Stimulated activated CD4-positive, alpha-beta T cell treated with anti-CD3 and anti-CD28 coated beads, Interleukin-2, amount 100 ng/mL, for 24 hours (primary cell): ENCODE measurements at regions not wholly inside any gene's neighbourhood (a gene's known extent, or its start where the extent isn't known, plus 50 kb on each side); places are given as distances from the start of the nearest gene placed in this dataset.
"Not testable (repeated sequence)": the region's sequence is repeated elsewhere in the genome, so short reads cannot be mapped to it uniquely, and the experiment has no call there.

ENCODE experiments used
- DNase-seq, 2 donors: peaks; one replicate each; pipeline ENCODE4 v3.0.0-alpha.2; 2020

DNA sequence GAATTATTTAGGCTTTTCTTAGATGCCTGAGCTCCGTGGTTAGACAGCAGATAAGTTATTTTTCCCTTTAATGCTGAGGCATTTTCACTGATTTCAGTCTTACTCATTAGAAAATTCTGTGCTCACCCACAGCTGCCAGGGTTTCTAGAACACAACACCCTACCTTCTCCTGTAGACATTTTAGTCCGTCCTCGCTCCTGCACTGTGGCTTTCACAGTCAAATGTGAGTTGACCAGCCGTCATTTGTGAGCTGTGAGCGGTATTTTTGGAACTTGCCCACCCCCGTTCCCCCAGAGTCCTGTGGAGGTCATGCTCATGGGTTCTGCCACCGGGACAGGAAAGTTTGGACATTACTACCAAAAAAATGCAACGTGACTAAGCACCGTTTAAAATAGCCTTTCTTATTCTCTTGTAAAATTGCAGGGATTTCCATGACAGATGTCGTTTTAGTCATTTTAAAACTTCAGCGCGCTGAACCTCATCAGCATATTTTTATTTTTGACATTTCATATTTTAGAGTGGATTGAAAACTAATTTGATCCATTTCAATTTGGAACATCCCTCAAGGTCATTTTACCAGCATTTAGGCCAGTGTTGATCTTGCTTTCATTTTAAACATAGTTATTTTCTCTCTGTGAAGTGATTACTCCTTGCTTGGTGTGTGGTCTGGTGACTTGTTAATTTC lies 249.6 kb upstream of the PLGLB2 start:
- DNase-seq = peak; percentile 43 to 63

DNA sequence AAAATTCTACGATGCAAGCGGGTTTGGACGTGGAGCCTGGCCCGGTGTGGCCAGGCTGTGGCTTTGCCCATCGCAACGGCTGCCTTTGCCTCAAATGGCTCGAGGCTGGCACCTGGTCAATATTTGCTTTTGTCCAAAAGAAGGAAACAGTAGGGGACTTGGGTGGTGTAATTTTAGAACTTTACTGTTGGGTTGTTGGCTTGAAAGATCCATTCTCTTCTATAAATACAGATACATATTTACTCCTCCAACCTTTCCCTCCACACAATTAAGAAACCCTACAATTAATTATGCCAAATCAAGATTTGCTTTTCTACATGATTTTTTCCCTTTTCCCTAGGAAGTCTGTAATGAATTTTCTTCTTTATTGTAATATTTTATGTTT lies 249.0 kb upstream of the PLGLB2 start:
- DNase-seq = not testable (repeated sequence)

DNA sequence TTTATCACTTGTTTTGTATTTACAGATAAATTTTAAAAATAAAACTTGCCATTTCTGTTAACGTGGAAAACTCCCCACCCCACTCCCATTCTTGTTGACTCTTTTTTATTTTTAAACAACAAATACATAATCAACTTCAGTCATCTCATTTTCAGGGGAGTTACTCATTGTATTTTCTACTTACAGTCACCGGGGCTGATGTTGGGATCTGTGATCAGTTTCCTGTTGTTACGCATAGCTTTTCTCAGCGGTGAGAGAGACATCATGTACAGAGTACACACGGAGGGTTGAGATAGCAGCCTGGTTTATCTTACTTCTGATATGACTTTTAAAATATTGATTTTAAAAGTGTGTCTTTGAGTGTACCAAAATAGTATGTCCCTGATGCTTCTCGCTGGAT lies 248.0 kb upstream of the PLGLB2 start:
- not testable (repeated sequence) for DNase-seq

DNA sequence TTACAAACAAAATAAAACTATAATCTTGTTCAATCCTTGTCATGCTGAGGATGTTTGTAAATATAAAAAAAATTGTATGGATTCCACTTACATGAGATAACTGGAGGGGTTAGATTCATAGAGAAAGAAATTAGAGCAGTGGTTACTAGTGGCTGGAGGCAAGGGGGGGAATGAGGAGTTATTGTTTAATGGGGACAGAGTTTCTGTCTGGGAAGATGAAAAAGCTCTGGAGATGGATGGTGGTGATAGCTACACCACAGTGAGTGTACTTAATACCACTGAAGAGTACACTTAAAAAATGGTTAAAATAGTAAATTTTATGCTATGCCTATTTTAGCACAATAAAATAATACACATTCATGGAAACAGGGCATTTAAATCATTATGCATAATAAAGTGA lies 247.5 kb upstream of the PLGLB2 start:
- peak in 1 of 2 donors; percentile 17 for DNase-seq

DNA sequence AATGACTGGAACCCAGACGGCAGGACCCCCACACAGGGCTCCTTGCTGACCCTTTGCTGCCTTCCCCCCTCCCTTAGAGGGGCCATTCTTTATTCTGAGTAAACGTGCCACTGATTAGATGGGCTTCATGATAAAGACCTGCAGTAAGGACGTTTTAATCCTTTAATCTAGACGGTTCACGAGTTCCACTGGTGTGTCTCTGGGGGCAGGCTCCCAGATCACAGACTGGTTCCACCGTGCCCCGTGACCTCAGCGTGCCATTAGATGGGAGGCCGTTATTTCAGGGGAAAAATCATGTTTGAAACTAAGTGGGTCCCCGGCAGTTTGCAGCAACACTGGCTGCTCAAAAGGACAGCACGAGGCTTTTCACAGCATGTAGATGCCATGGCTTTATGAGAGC lies 246.9 kb upstream of the PLGLB2 start:
- peak in 1 of 2 donors; percentile 17 for DNase-seq

DNA sequence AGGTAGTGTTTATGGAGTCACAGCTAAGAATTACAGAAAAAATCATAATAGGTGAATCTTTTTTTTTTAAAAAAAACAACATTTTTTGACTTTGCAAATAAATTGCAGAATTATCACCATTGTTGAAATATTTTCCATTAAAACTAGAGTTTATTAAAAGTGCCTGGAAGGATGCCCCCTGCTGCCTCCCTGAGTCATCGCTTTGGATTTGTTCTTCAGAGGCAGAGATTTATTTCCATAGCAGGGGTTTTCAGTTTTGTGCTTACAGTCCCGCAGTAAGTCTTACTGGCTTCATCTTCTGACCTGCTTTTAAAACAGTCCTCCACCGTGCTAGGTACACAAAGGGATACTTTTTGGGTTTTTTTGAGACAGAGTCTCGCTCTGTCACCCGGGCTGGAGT lies 244.9 kb upstream of the PLGLB2 start:
- DNase-seq = peak in 1 of 2 donors; percentile 4

DNA sequence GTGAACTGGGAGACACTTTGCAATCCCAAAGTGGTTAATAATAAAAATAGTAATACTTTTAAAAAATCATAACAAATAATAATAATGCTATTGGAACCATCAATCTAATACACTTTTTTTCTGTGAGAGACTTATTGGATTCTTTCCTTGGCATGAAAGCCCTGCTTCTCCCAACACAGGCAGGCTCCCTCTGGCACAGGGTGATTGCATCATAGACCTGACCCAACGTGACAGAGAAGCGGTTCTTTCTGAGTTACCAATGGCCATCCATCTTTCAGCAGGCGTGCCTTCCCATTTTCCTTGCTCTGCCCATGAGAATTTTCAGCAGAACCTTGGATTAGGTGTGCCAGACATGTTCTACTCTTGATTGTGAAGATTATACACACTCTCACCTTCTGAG lies 242.6 kb upstream of the PLGLB2 start:
- DNase-seq = not testable (repeated sequence)

DNA sequence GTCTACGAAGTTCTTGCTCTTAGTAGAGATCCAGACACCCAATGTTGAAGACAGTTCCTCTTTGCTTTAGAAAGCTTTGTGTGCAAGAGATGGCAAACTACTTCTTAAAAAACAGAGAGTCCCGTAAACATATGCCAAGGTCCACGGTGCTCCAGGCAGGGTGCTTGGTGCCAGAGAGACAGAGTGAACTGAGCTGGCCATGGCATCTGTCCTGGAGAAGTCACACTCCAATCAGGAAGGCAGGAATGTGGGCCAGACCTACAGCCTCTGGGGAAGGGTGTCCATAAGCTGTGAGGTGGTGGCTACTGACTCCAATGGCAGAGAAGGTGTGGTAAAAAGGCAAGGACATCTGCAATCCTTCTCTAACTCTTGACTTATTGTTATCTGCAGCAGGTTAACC lies 242.0 kb upstream of the PLGLB2 start:
- DNase-seq = peak in 1 of 2 donors; percentile 8

DNA sequence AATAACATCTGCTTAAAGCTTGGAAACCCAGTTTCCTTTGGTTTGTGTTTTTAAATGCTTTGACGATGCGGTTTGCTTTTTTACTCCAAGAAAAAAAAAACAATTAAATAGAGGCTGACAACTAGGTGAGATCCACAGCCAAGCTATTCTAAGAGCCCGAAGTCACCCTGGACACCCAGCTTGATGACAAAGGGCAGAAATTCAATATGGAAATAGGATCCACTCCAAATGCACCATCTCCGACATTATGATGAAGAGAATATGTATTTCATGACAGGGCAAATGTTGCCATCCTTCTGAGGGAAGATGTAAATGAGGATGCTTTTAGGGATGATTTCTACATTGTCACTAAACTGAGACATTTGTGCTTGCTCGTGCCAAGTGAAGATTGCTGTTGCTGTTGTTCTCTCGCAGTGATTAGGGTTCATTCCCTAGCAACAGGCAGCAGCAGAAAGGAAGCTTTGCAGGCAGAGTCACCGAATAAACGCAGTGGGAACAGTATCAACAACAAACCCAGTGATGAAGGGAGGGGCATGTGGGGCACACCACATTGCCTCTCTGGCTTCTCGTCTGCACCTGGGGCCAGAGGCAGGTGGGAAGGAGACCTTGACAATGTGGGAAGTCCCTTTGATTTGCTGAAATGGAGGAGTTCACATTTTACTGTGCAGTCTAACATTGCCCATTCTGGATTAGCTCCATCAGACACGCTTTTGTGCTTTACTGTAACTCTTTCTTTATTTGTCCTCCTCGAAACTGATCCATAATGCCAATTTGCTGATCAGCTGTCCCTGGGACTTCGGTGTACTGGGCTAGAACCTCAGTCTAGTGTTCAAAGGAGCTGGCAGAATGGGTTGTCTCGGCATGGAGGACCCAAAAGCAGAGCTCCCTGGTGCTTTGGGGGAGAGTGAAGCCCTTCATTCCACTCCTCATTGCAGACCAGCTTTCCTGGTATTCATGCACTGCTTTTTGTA lies 240.2 kb upstream of the PLGLB2 start:
- peak in 1 of 2 donors; percentile 18 for DNase-seq

DNA sequence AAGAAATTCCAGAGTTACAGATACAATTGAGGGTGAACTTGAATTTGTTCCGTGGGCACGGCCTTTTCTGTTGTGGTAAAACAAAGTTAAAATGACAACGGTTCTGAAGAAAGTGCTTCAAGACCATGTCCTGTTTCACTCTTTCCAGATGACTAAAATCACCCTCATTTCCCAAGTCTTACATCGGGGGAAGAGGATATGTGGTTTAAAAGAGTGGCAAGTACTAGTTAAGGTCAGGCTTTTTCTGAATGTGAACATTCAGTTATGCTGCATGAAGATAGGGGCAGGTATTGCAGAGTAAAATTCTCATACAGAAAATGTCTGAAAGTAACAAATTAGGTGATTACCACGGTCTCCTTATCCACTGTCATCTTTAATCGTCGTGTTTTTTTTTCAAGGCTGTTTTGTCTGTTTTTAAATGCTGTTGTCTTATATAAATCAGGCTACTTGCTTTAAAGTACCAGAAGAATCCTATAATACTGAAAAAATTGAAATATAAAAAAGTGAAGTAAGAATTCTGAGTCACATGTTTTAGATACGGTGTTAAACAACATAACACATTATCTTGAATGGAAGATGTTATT lies 236.6 kb upstream of the PLGLB2 start:
- DNase-seq = not testable (repeated sequence)

DNA sequence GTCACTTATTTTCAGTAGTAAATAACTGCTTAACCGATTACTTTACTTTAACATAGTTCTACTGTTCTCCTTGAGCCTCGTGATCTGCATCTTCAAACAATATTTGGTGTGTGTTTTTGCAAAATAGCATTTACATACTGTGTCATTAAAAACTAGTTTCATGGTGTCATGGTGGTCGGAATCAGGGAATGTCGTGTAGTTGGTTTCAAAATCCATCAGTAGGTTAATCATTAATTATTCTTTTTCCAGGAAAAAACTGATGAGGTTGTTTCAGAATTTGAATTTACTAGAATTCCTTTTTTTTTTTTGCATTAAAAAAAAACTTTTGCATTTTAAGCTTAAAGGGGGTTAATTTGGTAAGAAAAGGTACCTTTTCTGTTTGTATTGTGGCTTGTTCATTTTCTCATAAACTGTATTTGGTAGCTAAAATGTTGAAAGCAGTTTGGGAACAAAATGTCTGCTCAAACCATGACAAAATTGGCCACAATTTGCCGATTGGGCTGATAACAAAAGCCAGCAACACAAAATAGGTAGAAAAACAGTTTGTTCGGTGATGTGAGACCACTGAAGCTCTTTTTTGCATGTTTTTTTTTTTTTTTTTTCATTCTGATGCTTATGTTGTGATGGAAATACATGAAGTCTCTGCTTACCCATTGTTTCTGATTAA lies 234.9 kb upstream of the PLGLB2 start:
- not testable (repeated sequence) for DNase-seq

DNA sequence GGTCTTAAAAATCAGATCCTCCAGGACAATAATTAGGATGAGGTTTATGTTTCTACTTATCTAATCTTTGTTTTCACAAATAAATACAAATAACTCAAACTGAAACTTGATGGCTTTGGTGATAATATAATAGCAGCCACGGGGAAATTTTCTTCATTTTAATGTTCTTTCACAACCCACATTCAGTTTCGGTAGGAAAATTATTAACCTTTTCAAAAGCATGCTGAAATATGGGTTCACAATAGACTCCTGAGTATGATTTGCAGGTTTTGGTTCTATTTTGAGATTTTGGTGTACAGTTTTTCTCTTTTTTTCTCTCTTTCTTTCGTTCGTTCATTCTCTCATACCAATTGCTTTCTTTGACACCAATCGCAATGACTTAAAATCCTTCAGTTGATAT lies 233.9 kb upstream of the PLGLB2 start:
- not testable (repeated sequence) for DNase-seq

DNA sequence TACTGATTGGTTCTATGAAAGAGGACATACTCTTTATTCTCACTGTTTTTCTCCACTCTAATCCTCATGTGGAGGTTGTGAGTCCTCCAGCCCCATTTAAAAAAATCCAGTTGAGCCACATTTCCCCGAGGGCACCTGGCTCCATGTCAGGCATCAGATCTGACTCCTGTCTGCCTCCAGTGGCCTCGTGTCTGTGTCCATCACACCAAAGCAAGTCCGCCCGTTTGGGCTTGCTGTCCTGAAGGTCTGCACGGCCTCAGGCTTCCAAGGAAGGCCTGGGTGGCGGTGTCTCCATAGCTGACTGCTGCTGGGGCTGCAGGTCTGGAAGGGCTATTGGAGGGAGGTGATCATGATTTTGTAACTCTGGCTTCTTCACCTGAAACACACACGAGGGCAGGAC lies 233.4 kb upstream of the PLGLB2 start:
- not testable (repeated sequence) for DNase-seq

DNA sequence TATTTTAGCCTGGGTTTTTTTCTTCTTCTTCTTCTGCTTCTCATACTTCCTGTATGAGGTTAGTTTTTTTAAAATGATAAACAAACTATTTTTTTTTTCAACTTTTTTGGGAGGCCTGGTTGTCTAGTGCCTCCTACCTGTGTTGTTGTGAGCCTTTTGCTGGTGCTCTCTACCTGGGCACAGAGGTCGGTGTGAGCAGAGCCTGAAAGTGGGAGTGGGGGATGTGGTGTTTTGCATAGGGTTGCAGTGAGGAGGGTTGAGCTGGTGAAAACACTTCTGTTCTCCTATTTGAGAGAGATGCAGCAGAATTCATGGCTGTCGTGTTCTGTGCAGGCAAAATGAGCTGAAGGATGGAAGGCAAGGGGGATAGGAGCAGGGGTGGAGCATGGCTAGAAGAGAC lies 232.7 kb upstream of the PLGLB2 start:
- DNase-seq = not testable (repeated sequence)

DNA sequence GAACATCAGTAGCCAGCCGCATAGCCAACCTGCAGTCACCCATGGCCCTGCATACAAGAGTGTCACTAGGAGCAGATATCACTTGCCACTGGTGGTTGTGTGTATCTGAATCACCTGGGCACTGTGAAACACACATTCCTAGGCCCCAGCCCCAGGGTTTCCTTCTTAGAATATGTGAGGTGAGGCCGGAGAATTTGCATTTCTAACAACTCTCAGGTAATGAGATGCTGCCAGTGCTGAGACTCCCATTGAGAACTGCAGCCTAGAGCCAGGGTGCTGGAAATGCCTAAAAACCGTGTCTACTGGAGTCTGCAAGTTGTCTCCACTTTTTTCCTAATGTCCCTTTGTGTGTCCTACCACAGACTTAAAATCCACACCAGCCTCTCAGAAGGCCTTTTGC lies 232.0 kb upstream of the PLGLB2 start:
- not testable (repeated sequence) for DNase-seq

DNA sequence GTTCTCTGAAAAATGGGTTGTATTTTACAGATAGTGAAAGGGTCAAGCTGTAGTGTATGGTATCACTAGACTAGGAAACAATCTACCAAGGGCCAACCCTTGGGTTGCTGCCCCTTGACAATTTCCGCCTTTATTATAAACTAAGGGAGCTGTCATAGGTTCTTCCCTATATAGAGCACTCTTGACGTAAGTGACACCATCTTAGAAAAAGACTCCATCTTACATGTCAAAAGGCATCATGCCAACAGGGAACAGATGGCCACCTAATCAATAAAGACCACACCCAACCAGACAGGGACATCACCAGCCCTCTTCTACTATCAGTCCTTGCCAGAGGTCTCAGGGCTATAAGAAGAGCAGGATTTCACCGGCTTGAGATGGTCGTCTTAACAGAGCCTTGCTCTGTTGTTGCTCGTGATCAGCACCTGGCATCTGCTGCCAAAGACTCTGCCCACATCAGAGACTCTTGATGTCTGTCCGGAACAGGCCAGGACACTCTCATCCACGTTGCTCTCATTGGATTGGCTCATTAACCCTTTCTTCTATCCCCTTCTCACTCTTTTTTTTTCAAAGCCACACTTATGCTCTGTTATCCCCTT lies 231.4 kb upstream of the PLGLB2 start:
- DNase-seq = not testable (repeated sequence)

DNA sequence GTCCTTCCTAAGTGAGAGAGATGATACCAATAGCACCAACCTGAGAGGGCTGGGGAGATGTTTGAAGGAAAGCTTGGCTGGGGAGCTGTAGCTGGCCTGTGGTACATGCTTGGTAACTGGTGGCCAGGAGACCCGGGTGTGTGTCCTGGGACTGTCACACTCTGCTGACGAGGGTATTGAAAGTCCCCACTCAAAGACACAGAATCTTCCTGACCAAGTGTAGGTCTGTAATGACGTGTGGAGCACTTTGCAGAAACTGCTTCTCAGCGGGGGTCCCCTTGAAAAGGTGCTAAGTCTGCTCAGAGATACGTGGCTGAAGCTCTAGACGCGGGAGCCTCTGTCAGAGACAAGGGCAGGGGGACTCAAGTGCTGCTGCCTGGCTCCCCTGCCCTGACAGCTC lies 230.4 kb upstream of the PLGLB2 start:
- not testable (repeated sequence) for DNase-seq

DNA sequence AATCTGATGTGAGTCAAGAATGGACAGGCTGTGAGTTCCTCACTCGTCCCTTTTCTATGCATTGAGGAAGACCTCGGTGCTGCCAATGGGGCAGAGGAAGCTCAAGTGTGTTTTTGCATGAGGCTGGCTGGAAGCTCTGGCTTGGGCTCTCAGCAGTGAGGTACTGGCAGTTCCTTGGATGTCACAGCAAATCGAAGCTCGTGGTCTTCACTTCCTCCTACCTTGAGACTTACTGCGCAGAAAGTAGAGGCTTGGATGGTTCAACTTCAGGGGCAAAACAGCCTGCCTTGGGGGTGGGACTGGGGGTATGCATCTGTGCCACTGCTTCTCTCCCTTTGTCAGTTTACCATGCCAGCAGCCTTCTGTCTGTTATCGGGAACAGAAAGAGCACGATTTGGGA lies 229.8 kb upstream of the PLGLB2 start:
- DNase-seq = not testable (repeated sequence)

DNA sequence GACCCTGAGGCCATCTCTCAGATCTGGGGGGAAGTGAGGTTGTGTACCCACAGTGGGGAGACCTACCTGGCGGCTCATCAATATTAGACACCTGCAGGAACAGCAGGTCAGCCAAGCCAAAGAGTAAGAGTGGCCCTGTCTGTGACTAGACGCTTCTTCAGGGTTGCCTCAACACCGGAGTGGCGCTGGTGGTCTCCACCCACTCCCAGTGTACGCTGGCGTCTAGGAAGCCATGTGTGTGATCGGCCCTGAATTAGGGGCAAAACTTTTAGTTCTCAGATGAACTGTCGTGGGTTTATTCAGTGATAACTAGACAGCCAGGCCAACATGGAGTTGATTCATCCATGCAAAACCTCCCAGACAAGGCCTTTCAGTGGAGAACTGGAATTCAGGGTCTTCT lies 229.3 kb upstream of the PLGLB2 start:
- DNase-seq = not testable (repeated sequence)

DNA sequence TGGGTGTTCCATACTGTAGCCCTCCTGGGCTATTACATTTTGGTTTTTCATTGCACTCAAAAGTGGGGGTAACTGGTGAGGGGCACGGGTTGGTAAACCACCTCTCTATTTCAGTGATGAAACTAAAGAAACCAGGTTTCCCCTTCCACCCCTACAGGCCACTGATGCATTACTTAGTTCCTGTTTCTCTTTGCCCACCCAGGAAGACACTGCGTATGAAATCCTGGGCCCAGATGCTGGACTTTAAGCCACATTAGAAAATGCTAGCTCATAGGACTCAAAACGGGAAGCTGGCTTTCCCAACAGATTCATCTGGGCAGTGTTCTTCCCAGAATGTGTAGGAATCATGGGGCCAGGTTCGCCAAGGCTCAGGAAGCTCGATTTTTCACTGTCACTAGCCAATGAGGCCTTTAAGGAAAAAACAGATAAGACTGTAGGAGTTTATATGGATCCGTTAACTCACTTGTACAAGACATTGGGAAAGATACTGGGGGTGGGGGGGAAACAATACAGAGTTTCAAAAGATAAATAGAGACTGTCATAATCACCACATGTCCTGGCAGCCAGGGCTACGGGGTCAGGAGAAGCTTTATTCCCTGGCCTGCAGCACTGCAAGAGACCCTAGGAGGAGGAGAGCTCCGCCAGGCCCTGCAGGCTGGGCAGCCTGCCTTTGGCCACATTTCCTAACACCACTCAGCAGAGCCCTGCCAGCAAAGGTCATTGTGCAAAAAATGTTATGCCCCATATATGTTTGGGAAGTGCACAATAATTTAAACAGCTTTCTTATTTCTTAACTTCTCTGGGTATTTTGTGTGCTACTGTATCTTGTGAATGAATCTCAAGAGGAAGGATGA lies 228.5 kb upstream of the PLGLB2 start:
- DNase-seq = not testable (repeated sequence)

DNA sequence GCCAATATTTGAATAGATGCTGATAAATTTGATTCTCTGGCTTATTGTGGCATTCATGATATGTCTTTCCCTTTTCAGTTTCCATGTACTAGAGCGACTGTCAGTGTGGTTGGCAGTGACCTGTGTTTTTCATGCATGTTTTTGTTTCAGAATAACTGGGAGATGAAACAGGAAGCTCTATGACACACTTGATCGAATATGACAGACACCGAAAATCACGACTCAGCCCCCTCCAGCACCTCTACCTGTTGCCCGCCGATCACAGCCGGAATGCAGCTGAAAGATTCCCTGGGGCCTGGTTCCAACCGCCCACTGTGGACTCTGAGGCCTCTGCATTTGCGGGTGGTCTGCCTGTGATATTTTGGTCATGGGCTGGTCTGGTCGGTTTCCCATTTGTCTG lies 226.8 kb upstream of the PLGLB2 start:
- DNase-seq = peak; percentile 57 to 77

DNA sequence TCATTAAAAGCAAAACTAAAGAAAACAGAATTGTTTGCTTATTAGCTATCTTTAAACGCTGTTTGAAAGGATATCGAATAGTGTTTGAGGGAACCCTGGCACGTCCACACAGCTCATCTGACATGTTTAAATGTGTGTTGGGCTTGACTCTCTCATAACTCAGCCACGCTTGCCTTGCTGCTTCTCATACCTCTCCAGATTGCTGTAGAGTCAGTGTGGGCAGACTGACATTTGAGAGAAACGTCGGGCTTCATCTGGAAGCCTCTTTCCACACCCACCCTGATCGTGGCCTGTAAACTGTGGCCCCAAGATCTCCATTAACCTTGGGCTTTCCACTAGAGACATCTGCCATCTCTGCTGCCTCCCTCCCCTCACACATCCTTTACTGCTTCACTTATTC lies 226.4 kb upstream of the PLGLB2 start:
- peak in 1 of 2 donors; percentile 42 for DNase-seq
